HepG2 (cell line): ENCODE measurements at regions not wholly inside any gene's neighbourhood (a gene's known extent, or its start where the extent isn't known, plus 50 kb on each side); places are given as distances from the start of the nearest gene placed in this dataset.
A peak's percentile ranks its signal among the peaks of the same experiment; 100 is the strongest.

ENCODE experiments used
- ARNTL ChIP-seq: sonication (generic); formaldehyde crosslinking; IDR thresholded peaks from 2 replicates; pipeline ENCODE4 v1.4.0; 2020; ENCODE audit warnings: mild to moderate bottlenecking, missing genetic modification reagents
- ATAD3A ChIP-seq: sonication (generic); formaldehyde crosslinking; IDR thresholded peaks from 2 replicates; pipeline ENCODE4 v1.4.0; 2020; ENCODE audit warnings: missing genetic modification reagents
- CERS6 ChIP-seq: sonication (generic); formaldehyde crosslinking; IDR thresholded peaks from 2 replicates; pipeline ENCODE4 v1.5.0; 2020; ENCODE audit warnings: missing genetic modification reagents
- CHCHD3 ChIP-seq: sonication (generic); formaldehyde crosslinking; IDR thresholded peaks from 2 replicates; pipeline ENCODE4 v1.8.0; 2022; ENCODE audit warnings: mild to moderate bottlenecking, missing genetic modification reagents, moderate library complexity
- E2F2 ChIP-seq: sonication (generic); formaldehyde crosslinking; IDR thresholded peaks from 2 replicates; pipeline ENCODE4 v1.4.0; 2020; ENCODE audit warnings: missing genetic modification reagents, borderline replicate concordance
- E2F5 ChIP-seq: sonication (generic); formaldehyde crosslinking; conservative IDR thresholded peaks from 2 replicates; pipeline ENCODE4 v1.4.0; 2020; ENCODE audit warnings: missing genetic modification reagents
- FOSL2 ChIP-seq: sonication (generic); formaldehyde crosslinking; IDR thresholded peaks from 2 replicates; pipeline ENCODE4 v1.4.0; 2020; ENCODE audit warnings: missing genetic modification reagents
- NFKB2 ChIP-seq: sonication (generic); formaldehyde crosslinking; IDR thresholded peaks from 2 replicates; pipeline ENCODE4 v1.4.0; 2020; ENCODE audit warnings: missing genetic modification reagents, borderline replicate concordance
- ONECUT2 ChIP-seq: sonication (generic); formaldehyde crosslinking; IDR thresholded peaks from 2 replicates; pipeline ENCODE4 v1.4.0; 2020; ENCODE audit warnings: missing genetic modification reagents
- RFX1 ChIP-seq: fragments of 450-650 bp; IDR thresholded peaks from 2 replicates; pipeline ENCODE4 v1.6.1; 2017
- SMAD3 ChIP-seq: sonication (generic); formaldehyde crosslinking; IDR thresholded peaks from 2 replicates; pipeline ENCODE4 v1.4.0; 2020; ENCODE audit warnings: missing genetic modification reagents
- SNAPC2 ChIP-seq: sonication (generic); formaldehyde crosslinking; IDR thresholded peaks from 2 replicates; pipeline ENCODE4 v1.8.1; 2022; ENCODE audit warnings: mild to moderate bottlenecking, missing genetic modification reagents
- SNRNP70 ChIP-seq: fragments of 200-400 bp; formaldehyde crosslinking; IDR thresholded peaks from 2 replicates; pipeline ENCODE4 v1.6.1; 2017; ENCODE audit warnings: mild to moderate bottlenecking, low read depth, low read length, moderate library complexity
- U2AF1 ChIP-seq: fragments of 200-400 bp; formaldehyde crosslinking; optimal IDR thresholded peaks from 2 replicates; pipeline ENCODE3; 2017; ENCODE audit warnings: mild to moderate bottlenecking, low read depth, low read length
- XRCC5 ChIP-seq: fragments of 200-400 bp; formaldehyde crosslinking; optimal IDR thresholded peaks from 2 replicates; pipeline ENCODE3; 2017; ENCODE audit warnings: mild to moderate bottlenecking, low read length
- ZNF512 ChIP-seq: sonication (generic); formaldehyde crosslinking; IDR thresholded peaks from 2 replicates; pipeline ENCODE4 v1.4.0; 2020; ENCODE audit warnings: mild to moderate bottlenecking, missing genetic modification reagents
- ZNF629 ChIP-seq: sonication (generic); formaldehyde crosslinking; conservative IDR thresholded peaks from 2 replicates; pipeline ENCODE4 v1.5.0; 2020; ENCODE audit warnings: missing genetic modification reagents
- ZNF850 ChIP-seq: sonication (generic); formaldehyde crosslinking; conservative IDR thresholded peaks from 2 replicates; pipeline ENCODE4 v1.9.0; 2021; ENCODE audit warnings: mild to moderate bottlenecking, missing genetic modification reagents
- TF ChIP-seq, protein P1 (sequence below): sonication (generic); formaldehyde crosslinking; IDR thresholded peaks from 2 replicates; pipeline ENCODE4 v1.8.1; 2023; ENCODE audit warnings: mild to moderate bottlenecking, missing genetic modification reagents
- TF ChIP-seq, protein P2 (sequence below): sonication (generic); formaldehyde crosslinking; IDR thresholded peaks from 2 replicates; pipeline ENCODE4 v1.4.0; 2020; ENCODE audit warnings: missing genetic modification reagents, low read depth, mild to moderate bottlenecking, borderline replicate concordance
- TF ChIP-seq, protein P3 (sequence below): IDR thresholded peaks from 2 replicates; pipeline ENCODE4 v1.6.1; 2016; ENCODE audit warnings: mild to moderate bottlenecking
- TF ChIP-seq, protein P4 (sequence below), 2 experiments: fragments of 450-650 bp in 1 of 2; sonication (generic) in 1 of 2; formaldehyde crosslinking; IDR thresholded peaks; 2 replicates each; pipeline versions ENCODE4 v1.5.0 to v1.8.0; 2020 to 2022; ENCODE audit warnings: mild to moderate bottlenecking in 1 of 2, missing genetic modification reagents in 1 of 2

GRCh38 chr13:74040200-74040599, 94.0 kb downstream of the KLF12 start (continued):
- TF ChIP-seq, protein P1, sequence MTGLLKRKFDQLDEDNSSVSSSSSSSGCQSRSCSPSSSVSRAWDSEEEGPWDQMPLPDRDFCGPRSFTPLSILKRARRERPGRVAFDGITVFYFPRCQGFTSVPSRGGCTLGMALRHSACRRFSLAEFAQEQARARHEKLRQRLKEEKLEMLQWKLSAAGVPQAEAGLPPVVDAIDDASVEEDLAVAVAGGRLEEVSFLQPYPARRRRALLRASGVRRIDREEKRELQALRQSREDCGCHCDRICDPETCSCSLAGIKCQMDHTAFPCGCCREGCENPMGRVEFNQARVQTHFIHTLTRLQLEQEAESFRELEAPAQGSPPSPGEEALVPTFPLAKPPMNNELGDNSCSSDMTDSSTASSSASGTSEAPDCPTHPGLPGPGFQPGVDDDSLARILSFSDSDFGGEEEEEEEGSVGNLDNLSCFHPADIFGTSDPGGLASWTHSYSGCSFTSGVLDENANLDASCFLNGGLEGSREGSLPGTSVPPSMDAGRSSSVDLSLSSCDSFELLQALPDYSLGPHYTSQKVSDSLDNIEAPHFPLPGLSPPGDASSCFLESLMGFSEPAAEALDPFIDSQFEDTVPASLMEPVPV (CRISPR knock-in tag): no peak
- TF ChIP-seq, protein P2, sequence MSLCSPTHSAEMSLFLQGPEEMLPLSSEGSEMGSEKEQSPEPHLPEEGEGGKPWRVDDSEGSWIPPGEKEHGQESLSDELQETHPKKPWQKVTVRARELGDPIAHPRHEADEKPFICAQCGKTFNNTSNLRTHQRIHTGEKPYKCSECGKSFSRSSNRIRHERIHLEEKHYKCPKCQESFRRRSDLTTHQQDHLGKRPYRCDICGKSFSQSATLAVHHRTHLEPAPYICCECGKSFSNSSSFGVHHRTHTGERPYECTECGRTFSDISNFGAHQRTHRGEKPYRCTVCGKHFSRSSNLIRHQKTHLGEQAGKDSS (CRISPR knock-in tag): no peak
- TF ChIP-seq ATAD3A (CRISPR knock-in tag): no peak
- TF ChIP-seq E2F5 (CRISPR knock-in tag): no peak
- TF ChIP-seq ZNF512 (CRISPR knock-in tag): no peak
- TF ChIP-seq, protein P3, sequence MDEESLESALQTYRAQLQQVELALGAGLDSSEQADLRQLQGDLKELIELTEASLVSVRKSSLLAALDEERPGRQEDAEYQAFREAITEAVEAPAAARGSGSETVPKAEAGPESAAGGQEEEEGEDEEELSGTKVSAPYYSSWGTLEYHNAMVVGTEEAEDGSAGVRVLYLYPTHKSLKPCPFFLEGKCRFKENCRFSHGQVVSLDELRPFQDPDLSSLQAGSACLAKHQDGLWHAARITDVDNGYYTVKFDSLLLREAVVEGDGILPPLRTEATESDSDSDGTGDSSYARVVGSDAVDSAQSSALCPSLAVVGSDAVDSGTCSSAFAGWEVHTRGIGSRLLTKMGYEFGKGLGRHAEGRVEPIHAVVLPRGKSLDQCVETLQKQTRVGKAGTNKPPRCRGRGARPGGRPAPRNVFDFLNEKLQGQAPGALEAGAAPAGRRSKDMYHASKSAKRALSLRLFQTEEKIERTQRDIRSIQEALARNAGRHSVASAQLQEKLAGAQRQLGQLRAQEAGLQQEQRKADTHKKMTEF: no peak
- no peak for TF ChIP-seq U2AF1
- TF ChIP-seq ZNF850 (CRISPR knock-in tag): no peak
- no peak for TF ChIP-seq CERS6 (CRISPR knock-in tag)
- no peak for TF ChIP-seq NFKB2 (CRISPR knock-in tag)
- TF ChIP-seq, protein P4, sequence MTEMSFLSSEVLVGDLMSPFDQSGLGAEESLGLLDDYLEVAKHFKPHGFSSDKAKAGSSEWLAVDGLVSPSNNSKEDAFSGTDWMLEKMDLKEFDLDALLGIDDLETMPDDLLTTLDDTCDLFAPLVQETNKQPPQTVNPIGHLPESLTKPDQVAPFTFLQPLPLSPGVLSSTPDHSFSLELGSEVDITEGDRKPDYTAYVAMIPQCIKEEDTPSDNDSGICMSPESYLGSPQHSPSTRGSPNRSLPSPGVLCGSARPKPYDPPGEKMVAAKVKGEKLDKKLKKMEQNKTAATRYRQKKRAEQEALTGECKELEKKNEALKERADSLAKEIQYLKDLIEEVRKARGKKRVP (CRISPR knock-in tag; IDR thresholded peaks at IDR 0.05): no peak
- TF ChIP-seq ARNTL (CRISPR knock-in tag): no peak
- peak; percentile 89 for TF ChIP-seq XRCC5
- no peak for TF ChIP-seq SMAD3 (CRISPR knock-in tag)
- TF ChIP-seq E2F2 (CRISPR knock-in tag): no peak
- TF ChIP-seq RFX1: no peak
- TF ChIP-seq SNRNP70: no peak
- no peak for TF ChIP-seq SNAPC2 (CRISPR knock-in tag)
- no peak for TF ChIP-seq CHCHD3
- TF ChIP-seq ZNF629 (CRISPR knock-in tag): no peak
- no peak for TF ChIP-seq ONECUT2 (CRISPR knock-in tag)
- 0 out of 2 replicates have a peak, but pooled peaks have one; percentile 17 for TF ChIP-seq FOSL2 (CRISPR knock-in tag)
